HAP-1 (cell line): ENCODE measurements at regions not wholly inside any gene's neighbourhood (a gene's known extent, or its start where the extent isn't known, plus 50 kb on each side); places are given as distances from the start of the nearest gene placed in this dataset.

Experiments
- DNase-seq, 2 experiments: peaks; one replicate each; pipeline ENCODE4 v3.0.0-alpha.2; 2016 to 2020; ENCODE audit warnings: low spot score in 2 of 2
- H3K27me3 ChIP-seq: fragments of 250-450 bp; sonication (Bioruptor Pico); 2 replicates; pipeline ENCODE4 v1.5.1; 2020; ENCODE audit warnings: low read depth, mild to moderate bottlenecking, moderate library complexity
- H3K36me3 ChIP-seq: fragments of 250-450 bp; sonication (Bioruptor Pico); replicated peaks from 2 replicates; pipeline ENCODE4 v1.5.1; 2020; ENCODE audit warnings: mild to moderate bottlenecking
- H3K4me1 ChIP-seq: fragments of 250-450 bp; sonication (Bioruptor Pico); 2 replicates; pipeline ENCODE4 v1.5.1; 2020; ENCODE audit warnings: mild to moderate bottlenecking
- H3K4me3 ChIP-seq: fragments of 250-450 bp; sonication (Bioruptor Pico); 2 replicates; pipeline ENCODE4 v1.5.1; 2020; ENCODE audit warnings: mild to moderate bottlenecking, moderate library complexity
- H3K9me3 ChIP-seq: fragments of 250-450 bp; sonication (Bioruptor Pico); 2 replicates; pipeline ENCODE4 v1.5.1; 2020; ENCODE audit warnings: mild to moderate bottlenecking, moderate library complexity
- in situ Hi-C: fragments of 300-500 bp; cut with MboI; formaldehyde crosslinking; loops from 3 replicates; pipeline ENCODE4 v1.14.3; 2020; ENCODE audit warnings: low sequenced_read_pairs, inconsistent platforms, mixed read lengths

- Histone ChIP-seq H3K9me3 (no peaks in the 10 kb centered on the region), H3K4me1 (no peaks in the 10 kb centered on the region), H3K36me3 (no peaks in the 10 kb centered on the region), H3K27me3 (no peaks in the 10 kb centered on the region), H3K4me3 (no peak overlapping the region)
- in situ Hi-C loops = no loop called here
- DNase-seq = no peak
Observed at GRCh38 chr3:1910322-1910721, 188.3 kb upstream of the CNTN4 start.

- in situ Hi-C loops = no loop called here
- no peaks in the 10 kb centered on the region for H3K9me3 ChIP-seq
- H3K36me3 ChIP-seq = no peaks in the 10 kb centered on the region
- H3K4me3 ChIP-seq = no peak overlapping the region
- no peak for DNase-seq
- H3K4me1 ChIP-seq = no peaks in the 10 kb centered on the region
- H3K27me3 ChIP-seq = no peaks in the 10 kb centered on the region
Observed at GRCh38 chr3:1929788-1930414, 168.8 kb upstream of the CNTN4 start.

- no peaks in the 10 kb centered on the region for H3K9me3 ChIP-seq
- no peaks in the 10 kb centered on the region for H3K36me3 ChIP-seq
- in situ Hi-C loops = no loop called here
- no peak overlapping the region for H3K4me3 ChIP-seq
- H3K27me3 ChIP-seq = no peaks in the 10 kb centered on the region
- no peak for DNase-seq
- H3K4me1 ChIP-seq = no peaks in the 10 kb centered on the region
Observed at GRCh38 chr3:1938975-1939374, 159.7 kb upstream of the CNTN4 start.

DNA sequence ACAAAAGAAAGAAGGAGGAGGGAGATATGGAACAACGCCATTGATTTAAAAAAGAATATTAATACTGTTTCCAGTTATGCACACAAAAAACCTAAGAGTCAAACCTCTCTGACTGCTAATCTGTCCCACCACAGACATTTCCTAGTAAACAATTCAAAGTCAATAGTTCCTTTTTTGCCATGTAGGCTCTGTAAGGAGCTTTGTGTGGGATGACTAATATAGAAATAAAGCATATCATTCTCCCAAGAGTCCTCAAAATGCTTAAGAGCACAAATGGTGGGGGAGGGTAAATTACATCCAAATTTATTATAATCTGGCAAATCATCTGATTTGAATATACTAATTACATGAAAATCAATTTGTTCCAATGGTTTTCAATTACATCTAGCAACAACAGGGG lies 155.9 kb upstream of the CNTN4 start:
- no peaks in the 10 kb centered on the region for H3K36me3 ChIP-seq
- no peaks in the 10 kb centered on the region for H3K4me1 ChIP-seq
- no peaks in the 10 kb centered on the region for H3K27me3 ChIP-seq
- no peak overlapping the region for H3K4me3 ChIP-seq
- H3K9me3 ChIP-seq = no peaks in the 10 kb centered on the region
- in situ Hi-C loops = no loop called here
- DNase-seq = no peak

GRCh38 chr3:1943395-1944118 lies 155.1 kb upstream of the CNTN4 start:
- in situ Hi-C loops = no loop called here
- Histone ChIP-seq H3K4me3 (no peak overlapping the region), H3K9me3 (no peaks in the 10 kb centered on the region), H3K27me3 (no peaks in the 10 kb centered on the region), H3K4me1 (no peaks in the 10 kb centered on the region), H3K36me3 (no peaks in the 10 kb centered on the region)
- DNase-seq = no peak

DNA sequence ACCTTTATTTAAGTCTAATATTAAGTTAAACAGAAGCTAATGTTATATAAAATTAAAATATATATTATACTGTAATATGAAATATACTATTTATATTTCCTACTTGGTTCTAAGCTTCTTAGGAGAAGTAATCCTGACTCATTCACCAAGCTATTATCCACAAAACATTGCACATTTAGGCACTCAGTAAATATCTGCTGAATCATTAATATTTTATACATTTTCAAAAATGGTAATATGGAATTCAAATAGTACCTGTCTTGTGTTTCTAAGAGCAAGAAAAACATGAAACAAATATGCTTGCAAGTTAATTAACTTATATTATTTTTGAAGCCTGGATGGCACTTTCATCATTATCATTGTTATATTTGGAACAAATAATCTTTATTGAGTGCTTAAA lies 153.0 kb upstream of the CNTN4 start:
- in situ Hi-C loops = no loop called here
- Histone ChIP-seq H3K36me3 (no peaks in the 10 kb centered on the region), H3K27me3 (no peaks in the 10 kb centered on the region), H3K9me3 (no peaks in the 10 kb centered on the region), H3K4me1 (no peaks in the 10 kb centered on the region), H3K4me3 (no peak overlapping the region)
- DNase-seq = no peak

GRCh38 chr3:1953536-1953935 lies 145.1 kb upstream of the CNTN4 start:
- Histone ChIP-seq H3K4me1 (no peaks in the 10 kb centered on the region), H3K36me3 (no peaks in the 10 kb centered on the region), H3K27me3 (no peaks in the 10 kb centered on the region), H3K4me3 (no peak overlapping the region), H3K9me3 (no peaks in the 10 kb centered on the region)
- no peak for DNase-seq
- in situ Hi-C loops = no loop called here

DNA sequence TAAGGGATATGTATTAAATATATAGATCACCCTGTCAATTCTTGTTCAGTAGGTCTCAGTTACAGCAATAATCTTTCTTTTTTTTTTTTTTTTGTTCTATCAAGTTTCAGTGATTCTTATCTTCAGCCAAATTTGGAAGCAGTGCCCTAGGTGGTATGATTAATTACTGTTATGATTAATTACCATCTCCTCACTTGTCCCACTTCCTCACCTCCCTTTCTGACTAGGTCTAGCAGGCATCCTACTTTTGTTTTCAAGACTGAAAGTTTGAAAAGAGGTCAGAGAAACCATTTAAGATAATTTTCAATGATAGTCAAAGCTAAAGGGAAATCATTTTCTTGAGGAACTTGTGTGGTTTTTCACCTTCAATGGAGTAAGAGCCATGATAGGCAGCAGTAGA lies 144.0 kb upstream of the CNTN4 start:
- no peaks in the 10 kb centered on the region for H3K9me3 ChIP-seq
- in situ Hi-C loops = no loop called here
- H3K4me3 ChIP-seq = no peak overlapping the region
- no peaks in the 10 kb centered on the region for H3K4me1 ChIP-seq
- no peaks in the 10 kb centered on the region for H3K27me3 ChIP-seq
- H3K36me3 ChIP-seq = no peaks in the 10 kb centered on the region
- DNase-seq = no peak

DNA sequence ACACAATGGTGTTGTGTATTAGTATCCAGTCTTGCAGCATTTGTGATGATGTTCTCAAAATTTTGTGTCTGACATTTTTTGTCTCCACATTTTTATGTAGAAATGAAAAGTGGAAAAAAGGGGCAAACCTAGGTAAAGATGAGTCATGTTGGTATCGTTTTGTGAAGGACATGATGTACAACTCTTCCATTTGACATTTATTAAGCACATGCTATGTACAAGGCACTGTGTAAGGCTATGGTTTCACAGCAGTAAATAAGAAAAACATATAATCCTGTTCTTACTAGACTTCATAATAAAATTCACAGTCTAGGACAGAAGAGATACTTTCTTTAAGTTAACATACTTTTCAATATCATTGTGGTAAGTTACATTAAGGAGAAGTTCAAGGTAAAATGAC lies 143.5 kb upstream of the CNTN4 start:
- Histone ChIP-seq H3K4me1 (no peaks in the 10 kb centered on the region), H3K9me3 (no peaks in the 10 kb centered on the region), H3K36me3 (no peaks in the 10 kb centered on the region), H3K27me3 (no peaks in the 10 kb centered on the region), H3K4me3 (no peak overlapping the region)
- in situ Hi-C loops = no loop called here
- DNase-seq = no peak

GRCh38 chr3:1955750-1956149 lies 142.9 kb upstream of the CNTN4 start:
- Histone ChIP-seq H3K36me3 (no peaks in the 10 kb centered on the region), H3K9me3 (no peaks in the 10 kb centered on the region), H3K27me3 (no peaks in the 10 kb centered on the region), H3K4me3 (no peak overlapping the region), H3K4me1 (no peaks in the 10 kb centered on the region)
- DNase-seq = no peak
- in situ Hi-C loops = no loop called here

DNA sequence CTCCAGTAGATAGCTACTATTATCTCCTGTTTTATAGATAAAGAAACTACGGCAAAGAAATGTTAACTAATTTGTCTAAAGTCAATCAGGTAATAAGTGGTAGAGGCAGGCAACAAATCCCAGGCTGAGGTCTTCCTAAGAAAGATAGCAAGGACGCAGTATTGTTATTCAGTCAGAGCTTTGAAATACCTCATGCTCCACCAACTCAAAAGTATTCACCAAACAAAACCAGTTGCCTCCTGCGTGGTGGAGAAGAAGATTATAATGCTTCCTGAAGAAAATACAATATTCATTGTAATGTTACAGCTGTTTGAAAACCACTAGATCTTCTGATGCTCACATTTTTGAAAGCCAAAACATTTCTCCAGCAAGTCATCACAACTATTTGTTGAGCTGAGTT lies 138.2 kb upstream of the CNTN4 start:
- Histone ChIP-seq H3K4me1 (no peaks in the 10 kb centered on the region), H3K4me3 (no peak overlapping the region), H3K9me3 (no peaks in the 10 kb centered on the region), H3K36me3 (no peaks in the 10 kb centered on the region), H3K27me3 (no peaks in the 10 kb centered on the region)
- no peak for DNase-seq
- in situ Hi-C loops = no loop called here

GRCh38 chr3:1962396-1963088 lies 136.1 kb upstream of the CNTN4 start:
- no peak for DNase-seq
- Histone ChIP-seq H3K9me3 (no peaks in the 10 kb centered on the region), H3K4me3 (no peak overlapping the region), H3K27me3 (no peaks in the 10 kb centered on the region), H3K4me1 (no peaks in the 10 kb centered on the region), H3K36me3 (no peaks in the 10 kb centered on the region)
- in situ Hi-C loops = no loop called here

DNA sequence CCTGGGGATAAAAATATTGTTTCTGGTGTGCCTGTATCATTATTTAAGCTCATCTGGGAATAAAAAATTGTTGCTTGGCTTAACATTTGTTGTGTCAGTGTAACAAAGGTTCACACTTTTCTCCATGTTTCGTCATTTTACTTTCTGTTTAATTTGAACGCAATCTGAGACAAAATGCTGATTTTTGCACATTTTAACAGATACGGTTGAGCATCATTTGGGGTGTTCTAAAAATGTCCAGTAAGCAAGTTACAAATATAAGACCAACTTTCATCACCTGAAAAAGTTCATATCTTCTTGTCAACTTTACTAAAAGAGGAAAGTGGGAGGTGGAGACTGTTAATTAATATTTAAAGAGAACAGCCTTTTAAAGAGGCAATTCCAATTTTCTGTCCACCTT lies 134.8 kb upstream of the CNTN4 start:
- no peaks in the 10 kb centered on the region for H3K36me3 ChIP-seq
- H3K4me1 ChIP-seq = no peaks in the 10 kb centered on the region
- DNase-seq = no peak
- H3K4me3 ChIP-seq = no peak overlapping the region
- in situ Hi-C loops = no loop called here
- no peaks in the 10 kb centered on the region for H3K9me3 ChIP-seq
- H3K27me3 ChIP-seq = no peaks in the 10 kb centered on the region

- H3K36me3 ChIP-seq = no peaks in the 10 kb centered on the region
- no peak overlapping the region for H3K4me3 ChIP-seq
- DNase-seq = no peak
- no peaks in the 10 kb centered on the region for H3K4me1 ChIP-seq
- no peaks in the 10 kb centered on the region for H3K27me3 ChIP-seq
- no peaks in the 10 kb centered on the region for H3K9me3 ChIP-seq
- in situ Hi-C loops = no loop called here
Observed at GRCh38 chr3:1967525-1967924, 131.1 kb upstream of the CNTN4 start.
